HCT116 (cell line): ENCODE measurements at regions not wholly inside any gene's neighbourhood (a gene's known extent, or its start where the extent isn't known, plus 50 kb on each side); places are given as distances from the start of the nearest gene placed in this dataset.

ENCODE experiments used
- ATAC-seq: fragments of 200-7000 bp; cut with Tn5 transposase; 2 replicates; pipeline ENCODE4 v1.9.1; 2020; ENCODE audit warnings: mild to moderate bottlenecking, moderate library complexity
- BruUV-seq: library from RNA; stranded (reverse); fragments of 400-500 nt; replicated peaks from 2 replicates; lab custom pipeline; 2021; lab: Mats Ljungman, UMichigan
- CTCF ChIA-PET: fragments of 300-600 bp; sonication (Branson Sonifier 250); formaldehyde crosslinking; loops from one replicate; lab custom pipeline; 2021; ENCODE audit warnings: antibody characterized with exemption; lab: Charles Lee
- POLR2A ChIA-PET: fragments of 300-600, 350-600 bp; sonication (Branson Sonifier 250); formaldehyde crosslinking; loops from one replicate; lab custom pipeline; 2021; ENCODE audit warnings: antibody characterized with exemption; lab: Charles Lee
- RAD21 ChIA-PET, 2 experiments: fragments of 300-600 bp; sonication (Branson Sonifier 250); formaldehyde crosslinking; loops; one replicate each; lab custom pipeline; 2023; ENCODE audit warnings: low total read pairs in 2 of 2; ENCODE audit not compliant: uncharacterized antibody in 2 of 2, unreplicated experiment in 2 of 2, low non-redundant PET in 1 of 2; lab: Charles Lee
- DNase-seq: peaks from one replicate; pipeline ENCODE4 v3.0.0-alpha.2; 2010; ENCODE audit warnings: low read depth, low spot score
- H2AFZ ChIP-seq: fragments of 200-600 bp; shearing (Covaris generic), sonication (generic); 2 replicates; pipeline ENCODE4 v1.6.1; 2017; ENCODE audit warnings: low read depth, mixed run types, mixed read lengths, antibody characterized with exemption, low read length; ENCODE audit not compliant: poor library complexity, severe bottlenecking
- H3K27ac ChIP-seq: 2 replicates; pipeline ENCODE4 v1.5.1; 2012; ENCODE audit warnings: low read depth, low read length
- H3K27me3 ChIP-seq: fragments of 200-600 bp; sonication (generic); 2 replicates; pipeline ENCODE4 v1.6.1; 2016; ENCODE audit warnings: mixed run types, low read length, mixed read lengths; ENCODE audit not compliant: insufficient read depth
- H3K36me3 ChIP-seq, 2 experiments: fragments of 200-500 bp in 1 of 2; fragments of 200-600 bp in 1 of 2; sonication (Bioruptor generic) in 1 of 2; sonication (generic) in 1 of 2; 2 replicates each; pipeline versions ENCODE4 v1.5.1 to v1.6.1; 2014 to 2016; ENCODE audit warnings: low read length in 2 of 2, inconsistent platforms in 1 of 2, mixed read lengths in 1 of 2, mixed run types in 1 of 2; ENCODE audit not compliant: insufficient read depth in 2 of 2, control insufficient read depth in 1 of 2
- H3K4me1 ChIP-seq, 2 experiments: fragments of 200-600 bp in 1 of 2; sonication (generic) in 1 of 2; 2 replicates each; pipeline versions ENCODE4 v1.5.1 to v1.6.1; 2012 to 2017; ENCODE audit warnings: low read length in 2 of 2, inconsistent platforms in 1 of 2, mild to moderate bottlenecking in 1 of 2, mixed read lengths in 1 of 2, mixed run types in 1 of 2, moderate library complexity in 1 of 2; ENCODE audit not compliant: insufficient read depth in 2 of 2, control insufficient read depth in 1 of 2
- H3K4me2 ChIP-seq: fragments of 200-600 bp; sonication (generic); 2 replicates; pipeline ENCODE4 v1.6.1; 2017; ENCODE audit warnings: mixed run types, low read length, mixed read lengths
- H3K4me3 ChIP-seq, 2 experiments: fragments of 200-600 bp in 1 of 2; sonication (generic) in 1 of 2; replicated peaks in 1 of 2; 2 replicates each; pipeline ENCODE4 v1.5.1; 2011 to 2016; ENCODE audit warnings: low read length in 2 of 2, control low read depth in 1 of 2, low read depth in 1 of 2, mild to moderate bottlenecking in 1 of 2, mixed read lengths in 1 of 2, mixed run types in 1 of 2
- H3K79me2 ChIP-seq: fragments of 200-600 bp; sonication (generic); 2 replicates; pipeline ENCODE4 v1.6.1; 2017; ENCODE audit warnings: mild to moderate bottlenecking, mixed run types, low read length, moderate library complexity, mixed read lengths; ENCODE audit not compliant: insufficient read depth
- H3K9ac ChIP-seq: fragments of 200-600 bp; sonication (generic); 2 replicates; pipeline ENCODE4 v1.6.1; 2016; ENCODE audit warnings: low read length, mixed read lengths
- H3K9me2 ChIP-seq: fragments of 200-600 bp; sonication (generic), shearing (Covaris generic); 2 replicates; pipeline ENCODE4 v1.6.1; 2017; ENCODE audit warnings: mixed run types, mild to moderate bottlenecking, moderate library complexity; ENCODE audit not compliant: insufficient read depth
- H3K9me3 ChIP-seq, 2 experiments: fragments of 200-500 bp in 1 of 2; fragments of 200-600 bp in 1 of 2; sonication (Bioruptor generic) in 1 of 2; sonication (generic) in 1 of 2; 2 replicates each; pipeline ENCODE4 v1.6.1; 2014 to 2017; ENCODE audit warnings: low read length in 2 of 2, mixed read lengths in 2 of 2, inconsistent platforms in 1 of 2, low read depth in 1 of 2, mild to moderate bottlenecking in 1 of 2, mixed run types in 1 of 2, moderate library complexity in 1 of 2; ENCODE audit not compliant: control insufficient read depth in 1 of 2, insufficient read depth in 1 of 2
- H4K20me1 ChIP-seq: fragments of 200-600 bp; sonication (generic), shearing (Covaris generic); 2 replicates; pipeline ENCODE4 v1.6.1; 2017; ENCODE audit warnings: mixed run types, mild to moderate bottlenecking, moderate library complexity; ENCODE audit not compliant: insufficient read depth
- EZH2 ChIP-seq: fragments of 200-600 bp; sonication (generic); IDR thresholded peaks from 2 replicates; pipeline ENCODE4 v1.6.1; 2017; ENCODE audit warnings: antibody characterized with exemption, mixed run types
- FOSL1 ChIP-seq: IDR thresholded peaks from 2 replicates; pipeline ENCODE4 v1.6.1; 2012; ENCODE audit warnings: low read depth
- JUND ChIP-seq: IDR thresholded peaks from 2 replicates; pipeline ENCODE4 v1.6.1; 2012
- YY1 ChIP-seq: IDR thresholded peaks from 2 replicates; pipeline ENCODE4 v1.6.1; 2011; ENCODE audit warnings: low read length, low read depth, moderate library complexity, mild to moderate bottlenecking; ENCODE audit not compliant: insufficient replicate concordance; ENCODE audit errors: extremely low read depth
- ZNF274 ChIP-seq: fragments of 200-500 bp; sonication (Bioruptor generic); IDR thresholded peaks from 2 replicates; pipeline ENCODE4 v1.6.1; 2014; ENCODE audit warnings: mild to moderate bottlenecking, low read depth, low read length, inconsistent platforms
- intact Hi-C: fragments of 100-400 bp; cut with micrococcal nuclease; formaldehyde crosslinking; loops from 2 replicates; pipeline ENCODE4 v1.10.0; 2022
- TF ChIP-seq, protein P1 (sequence below): IDR thresholded peaks from 2 replicates; pipeline ENCODE4 v1.6.1; 2012; ENCODE audit warnings: low read depth
- TF ChIP-seq, protein P2 (sequence below): IDR thresholded peaks from 2 replicates; pipeline ENCODE4 v1.6.1; 2012

DNA sequence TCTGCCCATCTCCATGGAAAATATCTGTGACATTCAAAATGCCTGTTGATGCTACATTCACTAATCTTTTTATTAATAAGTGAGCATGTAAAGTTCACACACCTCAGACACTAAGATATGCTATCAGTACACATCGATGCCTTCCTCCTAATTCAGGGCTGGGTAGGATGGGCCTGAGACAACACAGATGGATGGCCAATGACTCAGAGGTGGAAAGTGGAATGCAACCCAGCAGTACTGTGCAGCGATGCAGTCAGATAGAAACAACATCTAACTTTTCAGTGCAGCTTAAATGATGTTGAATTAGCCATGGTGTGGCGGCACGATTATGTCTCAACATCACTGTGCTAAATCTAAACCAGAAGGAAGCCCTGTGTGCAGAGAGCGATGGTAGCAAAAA lies 161.6 kb upstream of the KCNJ15 start (continued):
- TF ChIP-seq, protein P1, sequence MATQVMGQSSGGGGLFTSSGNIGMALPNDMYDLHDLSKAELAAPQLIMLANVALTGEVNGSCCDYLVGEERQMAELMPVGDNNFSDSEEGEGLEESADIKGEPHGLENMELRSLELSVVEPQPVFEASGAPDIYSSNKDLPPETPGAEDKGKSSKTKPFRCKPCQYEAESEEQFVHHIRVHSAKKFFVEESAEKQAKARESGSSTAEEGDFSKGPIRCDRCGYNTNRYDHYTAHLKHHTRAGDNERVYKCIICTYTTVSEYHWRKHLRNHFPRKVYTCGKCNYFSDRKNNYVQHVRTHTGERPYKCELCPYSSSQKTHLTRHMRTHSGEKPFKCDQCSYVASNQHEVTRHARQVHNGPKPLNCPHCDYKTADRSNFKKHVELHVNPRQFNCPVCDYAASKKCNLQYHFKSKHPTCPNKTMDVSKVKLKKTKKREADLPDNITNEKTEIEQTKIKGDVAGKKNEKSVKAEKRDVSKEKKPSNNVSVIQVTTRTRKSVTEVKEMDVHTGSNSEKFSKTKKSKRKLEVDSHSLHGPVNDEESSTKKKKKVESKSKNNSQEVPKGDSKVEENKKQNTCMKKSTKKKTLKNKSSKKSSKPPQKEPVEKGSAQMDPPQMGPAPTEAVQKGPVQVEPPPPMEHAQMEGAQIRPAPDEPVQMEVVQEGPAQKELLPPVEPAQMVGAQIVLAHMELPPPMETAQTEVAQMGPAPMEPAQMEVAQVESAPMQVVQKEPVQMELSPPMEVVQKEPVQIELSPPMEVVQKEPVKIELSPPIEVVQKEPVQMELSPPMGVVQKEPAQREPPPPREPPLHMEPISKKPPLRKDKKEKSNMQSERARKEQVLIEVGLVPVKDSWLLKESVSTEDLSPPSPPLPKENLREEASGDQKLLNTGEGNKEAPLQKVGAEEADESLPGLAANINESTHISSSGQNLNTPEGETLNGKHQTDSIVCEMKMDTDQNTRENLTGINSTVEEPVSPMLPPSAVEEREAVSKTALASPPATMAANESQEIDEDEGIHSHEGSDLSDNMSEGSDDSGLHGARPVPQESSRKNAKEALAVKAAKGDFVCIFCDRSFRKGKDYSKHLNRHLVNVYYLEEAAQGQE, result no peak
- TF ChIP-seq EZH2, result no peak
- TF ChIP-seq YY1, result no peak
- TF ChIP-seq FOSL1, result no peak
- TF ChIP-seq ZNF274, result no peak

DNA sequence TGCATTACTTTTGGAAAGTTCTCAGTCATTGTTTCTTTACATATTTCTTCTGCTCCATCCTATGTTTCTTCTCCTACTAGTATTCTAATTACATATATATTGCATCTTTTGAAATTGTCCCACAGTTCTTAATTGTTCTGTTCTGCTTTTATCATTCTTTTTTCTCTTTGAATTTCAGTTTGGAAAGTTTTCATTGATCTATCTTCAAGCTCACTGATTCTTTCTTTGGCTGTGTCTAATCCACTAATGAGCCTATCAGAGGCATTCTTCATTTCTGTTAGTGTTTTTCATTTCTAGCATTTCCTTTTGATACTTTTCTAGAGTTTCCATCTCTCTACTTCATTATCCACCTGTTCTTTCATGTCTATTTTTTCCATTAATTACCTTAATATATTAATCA lies 159.0 kb upstream of the KCNJ15 start:
- H3K9ac ChIP-seq, result no peak overlapping the region
- RAD21 ChIA-PET, result no interaction called here
- no peak overlapping the region for H3K4me3 ChIP-seq
- no peaks in the 10 kb centered on the region for H3K79me2 ChIP-seq
- no peaks in the 10 kb centered on the region for H3K9me2 ChIP-seq
- no peak for ATAC-seq
- H3K9me3 ChIP-seq, result peaks cover 0 to 16% of the 10 kb centered on the region in 2 experiments; a peak in 1 of 4 replicates
- TF ChIP-seq, protein P2, sequence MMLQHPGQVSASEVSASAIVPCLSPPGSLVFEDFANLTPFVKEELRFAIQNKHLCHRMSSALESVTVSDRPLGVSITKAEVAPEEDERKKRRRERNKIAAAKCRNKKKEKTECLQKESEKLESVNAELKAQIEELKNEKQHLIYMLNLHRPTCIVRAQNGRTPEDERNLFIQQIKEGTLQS, result no peak
- no peak for TF ChIP-seq JUND
- TF ChIP-seq, all 23 proteins: peak for 0
- H3K4me2 ChIP-seq, result no peak overlapping the region
- H4K20me1 ChIP-seq, result no peaks in the 10 kb centered on the region
- no peaks in the 10 kb centered on the region; the same call in 1 of the 2 replicates for H3K27me3 ChIP-seq
- no peak overlapping the region for H3K27ac ChIP-seq
- H3K36me3 ChIP-seq, result no peaks in the 10 kb centered on the region
- H3K4me1 ChIP-seq, result no peaks in the 10 kb centered on the region
- DNase-seq, result no peak
- ChIA-PET POLR2A (no interaction called here), CTCF (no interaction called here)
- H2AFZ ChIP-seq, result no peak overlapping the region
- intact Hi-C loops, result no loop called here
- BruUV-seq, result no TSS peak
